GM23248 (cell line): ENCODE measurements at regions not wholly inside any gene's neighbourhood (a gene's known extent, or its start where the extent isn't known, plus 50 kb on each side); places are given as distances from the start of the nearest gene placed in this dataset.

Experiments
- EZH2 ChIP-seq: fragments of 200-600 bp; sonication (generic); IDR thresholded peaks from 2 replicates; pipeline ENCODE4 v1.6.1; 2018; ENCODE audit warnings: antibody characterized with exemption, mild to moderate bottlenecking; ENCODE audit not compliant: insufficient read depth, poor library complexity, severe bottlenecking
- EZH2phosphoT487 ChIP-seq: fragments of 200-600 bp; sonication (generic); IDR thresholded peaks from 2 replicates; pipeline ENCODE4 v1.6.1; 2018; ENCODE audit warnings: antibody characterized with exemption, moderate library complexity, mild to moderate bottlenecking, low read depth; ENCODE audit not compliant: insufficient read depth

- TF ChIP-seq EZH2 (no peak), EZH2phosphoT487 (no peak)
Measured at GRCh38 chr3:29143151-29143550, 137.7 kb upstream of the RBMS3 start.
